C4-2B (cell line): ENCODE measurements at regions not wholly inside any gene's neighbourhood (a gene's known extent, or its start where the extent isn't known, plus 50 kb on each side); places are given as distances from the start of the nearest gene placed in this dataset.

Experiments used
- CTCF ChIP-seq: fragments of 450-650 bp; conservative IDR thresholded peaks from 2 replicates; pipeline ENCODE4 v1.5.1; 2017; ENCODE audit warnings: mild to moderate bottlenecking
- ZFX ChIP-seq: fragments of 450-650 bp; IDR thresholded peaks from 2 replicates; pipeline ENCODE4 v1.6.1; 2017

GRCh38 chr2:75289771-75290170 is 90.5 kb upstream of the TACR1 start:
- TF ChIP-seq CTCF (no peak), ZFX (no peak)
